ENCODE measurements at regions not wholly inside any gene's neighbourhood (a gene's known extent, or its start where the extent isn't known, plus 50 kb on each side); places are given as distances from the start of the nearest gene placed in this dataset.

- in situ Hi-C loops (cut with HindIII; ENCODE audit: low sequenced_read_pairs), result loop anchor here (25.0 kb wide), 1 partner anchor 150 kb away; no protein-coding TSS in a partner anchor
Observed at GRCh38 chr20:57787151-57787989, 77.6 kb upstream of the PMEPA1 start.

- in situ Hi-C loops (cut with HindIII; ENCODE audit: low sequenced_read_pairs), result loop anchor here (25.0 kb wide), 1 partner anchor 149 kb away; no protein-coding TSS in a partner anchor
Observed at GRCh38 chr20:57786304-57786932, 76.6 kb upstream of the PMEPA1 start.

- in situ Hi-C loops (cut with HindIII; ENCODE audit: low sequenced_read_pairs), result loop anchor here (25.0 kb wide), 1 partner anchor 148 kb away; no protein-coding TSS in a partner anchor
Observed at GRCh38 chr20:57785720-57786119, 75.9 kb upstream of the PMEPA1 start.

GRCh38 chr20:57785061-57785460, 75.2 kb upstream of the PMEPA1 start:
- in situ Hi-C loops (cut with HindIII; ENCODE audit: low sequenced_read_pairs), result loop anchor here (25.0 kb wide), 1 partner anchor 148 kb away; no protein-coding TSS in a partner anchor

GRCh38 chr20:57783956-57784837, 74.4 kb upstream of the PMEPA1 start:
- in situ Hi-C loops (cut with HindIII; ENCODE audit: low sequenced_read_pairs), result loop anchor here (25.0 kb wide), 1 partner anchor 147 kb away; no protein-coding TSS in a partner anchor

GRCh38 chr20:57783196-57783595, 73.4 kb upstream of the PMEPA1 start:
- in situ Hi-C loops (cut with HindIII; ENCODE audit: low sequenced_read_pairs), result loop anchor here (25.0 kb wide), 1 partner anchor 146 kb away; no protein-coding TSS in a partner anchor

- in situ Hi-C loops (cut with HindIII; ENCODE audit: low sequenced_read_pairs), result loop anchor here (25.0 kb wide), 1 partner anchor 145 kb away; no protein-coding TSS in a partner anchor
Observed at GRCh38 chr20:57782631-57783041, 72.8 kb upstream of the PMEPA1 start.

GRCh38 chr20:57781901-57782300, 72.1 kb upstream of the PMEPA1 start:
- in situ Hi-C loops (cut with HindIII; ENCODE audit: low sequenced_read_pairs), result loop anchor here (25.0 kb wide), 1 partner anchor 145 kb away; no protein-coding TSS in a partner anchor

GRCh38 chr20:57780906-57781305, 71.1 kb upstream of the PMEPA1 start:
- in situ Hi-C loops (cut with HindIII; ENCODE audit: low sequenced_read_pairs), result loop anchor here (25.0 kb wide), 1 partner anchor 144 kb away; no protein-coding TSS in a partner anchor

- in situ Hi-C loops (cut with HindIII; ENCODE audit: low sequenced_read_pairs), result loop anchor here (25.0 kb wide), 1 partner anchor 143 kb away; no protein-coding TSS in a partner anchor
Observed at GRCh38 chr20:57780398-57780797, 70.6 kb upstream of the PMEPA1 start.

GRCh38 chr20:57779401-57780003, 69.7 kb upstream of the PMEPA1 start:
- in situ Hi-C loops (cut with HindIII; ENCODE audit: low sequenced_read_pairs), result loop anchor here (25.0 kb wide), 1 partner anchor 142 kb away; no protein-coding TSS in a partner anchor

- in situ Hi-C loops (cut with HindIII; ENCODE audit: low sequenced_read_pairs), result loop anchor here (25.0 kb wide), 1 partner anchor 141 kb away; no protein-coding TSS in a partner anchor
Observed at GRCh38 chr20:57777911-57778310, 68.1 kb upstream of the PMEPA1 start.

- in situ Hi-C loops (cut with HindIII; ENCODE audit: low sequenced_read_pairs), result loop anchor here (25.0 kb wide), 1 partner anchor 138 kb away; no protein-coding TSS in a partner anchor
Observed at GRCh38 chr20:57774951-57775350, 65.1 kb upstream of the PMEPA1 start.

GRCh38 chr20:57774111-57774880, 64.5 kb upstream of the PMEPA1 start:
- in situ Hi-C loops (cut with HindIII; ENCODE audit: low sequenced_read_pairs), result no loop called here

GRCh38 chr20:57773059-57773815, 63.4 kb upstream of the PMEPA1 start:
- in situ Hi-C loops (cut with HindIII; ENCODE audit: low sequenced_read_pairs), result no loop called here

- in situ Hi-C loops (cut with HindIII; ENCODE audit: low sequenced_read_pairs), result no loop called here
Observed at GRCh38 chr20:57772349-57772964, 62.6 kb upstream of the PMEPA1 start.

- in situ Hi-C loops (cut with HindIII; ENCODE audit: low sequenced_read_pairs), result no loop called here
Observed at GRCh38 chr20:57770852-57771720, 61.3 kb upstream of the PMEPA1 start.
